K562 (cell line): ENCODE measurements at regions not wholly inside any gene's neighbourhood (a gene's known extent, or its start where the extent isn't known, plus 50 kb on each side); places are given as distances from the start of the nearest gene placed in this dataset.
A peak's percentile ranks its signal among the peaks of the same experiment; 100 is the strongest.

Experiments
- ATAC-seq: fragments of 200-7000 bp; cut with Tn5 transposase; 3 replicates; pipeline ENCODE4 v1.9.1; 2020; ENCODE audit warnings: moderate library complexity
- BruUV-seq: library from RNA; stranded (reverse); fragments of 400-500 nt; replicated peaks from 2 replicates; lab custom pipeline; 2021; lab: Mats Ljungman, UMichigan
- CTCF ChIA-PET: fragments of 300-600 bp; formaldehyde crosslinking; extraction: SDS; loops from one replicate; lab custom pipeline; 2021; ENCODE audit warnings: low intra/inter-chr PET ratio; lab: Yijun Ruan, JAX
- POLR2A ChIA-PET: fragments of 300-600, 350-650 bp; sonication (Branson Sonifier 250); formaldehyde crosslinking; extraction: SDS; loops from one replicate; lab custom pipeline; 2021; ENCODE audit warnings: antibody characterized with exemption, inconsistent platforms; lab: Yijun Ruan, JAX
- DNase-seq, 4 experiments: peaks; one replicate each; pipeline versions ENCODE4 v3.0.0 to v3.0.0-alpha.2; 2011 to 2018; ENCODE audit warnings: low spot score in 3 of 4, mixed read lengths in 3 of 4; ENCODE audit errors: extremely low read depth in 1 of 4
- FAIRE-seq: peaks from 2 replicates; lab custom pipeline; 2011; peaks lifted over from hg19 to GRCh38; lab: Jason Lieb, UNC
- H2AFZ ChIP-seq: 2 replicates; pipeline ENCODE4 v1.6.0; 2011; ENCODE audit warnings: low read depth, low read length, control low read depth, inconsistent platforms
- H3K27ac ChIP-seq: fragments of 200-600 bp; 3 replicates; pipeline ENCODE4 v1.8.0; 2011; ENCODE audit warnings: low read depth, mild to moderate bottlenecking, control low read depth, inconsistent platforms, low read length, moderate library complexity, mixed read lengths; ENCODE audit errors: extremely low read depth
- H3K27me3 ChIP-seq, 2 experiments: fragments of 300-600 bp in 1 of 2; 2 replicates in 1 of 2; 3 replicates in 1 of 2; pipeline versions ENCODE4 v1.6.0 to v1.8.0; 2011; ENCODE audit warnings: inconsistent platforms in 2 of 2, low read length in 2 of 2, mild to moderate bottlenecking in 1 of 2, mixed read lengths in 1 of 2, moderate library complexity in 1 of 2; ENCODE audit not compliant: control insufficient read depth in 2 of 2, insufficient read depth in 2 of 2
- H3K36me3 ChIP-seq: fragments of 300-600 bp; 3 replicates; pipeline ENCODE4 v1.8.0; 2011; ENCODE audit warnings: mild to moderate bottlenecking, low read length, inconsistent platforms; ENCODE audit not compliant: control insufficient read depth, insufficient read depth
- H3K4me1 ChIP-seq, 2 experiments: fragments of 200-600 bp in 1 of 2; replicated peaks in 1 of 2; 2 replicates in 1 of 2; 3 replicates in 1 of 2; pipeline versions ENCODE4 v1.5.1 to v1.8.0; 2011; ENCODE audit warnings: inconsistent platforms in 2 of 2, low read length in 2 of 2, mild to moderate bottlenecking in 1 of 2, mixed read lengths in 1 of 2, moderate library complexity in 1 of 2; ENCODE audit not compliant: control insufficient read depth in 2 of 2, insufficient read depth in 2 of 2
- H3K4me2 ChIP-seq: 2 replicates; pipeline ENCODE4 v1.6.1; 2011; ENCODE audit warnings: low read length, control low read depth, inconsistent platforms, mixed read lengths; ENCODE audit not compliant: insufficient read depth
- H3K4me3 ChIP-seq: fragments of 200-600 bp; sonication (generic), shearing (Covaris generic); 2 replicates; pipeline ENCODE4 v1.5.1; 2016; ENCODE audit warnings: control low read depth, inconsistent platforms
- H3K79me2 ChIP-seq: fragments of 200-600 bp; 3 replicates; pipeline ENCODE4 v1.8.0; 2011; ENCODE audit warnings: low read length, inconsistent platforms; ENCODE audit not compliant: control insufficient read depth, insufficient read depth
- H3K9ac ChIP-seq, 2 experiments: 2 replicates each; pipeline versions ENCODE4 v1.6.0 to v1.6.1; 2011; ENCODE audit warnings: low read depth in 2 of 2, low read length in 2 of 2, control low read depth in 1 of 2, inconsistent platforms in 1 of 2, mild to moderate bottlenecking in 1 of 2, mixed read lengths in 1 of 2; ENCODE audit not compliant: insufficient read depth in 1 of 2
- H3K9me1 ChIP-seq: one replicate; pipeline ENCODE4 v1.6.0; 2011; ENCODE audit warnings: inconsistent platforms, mild to moderate bottlenecking, low read length, moderate library complexity; ENCODE audit not compliant: control insufficient read depth, insufficient read depth
- H3K9me3 ChIP-seq: replicated peaks from 2 replicates; pipeline ENCODE4 v1.5.1; 2011; ENCODE audit warnings: low read depth, low read length, inconsistent platforms; ENCODE audit not compliant: control insufficient read depth, insufficient read depth
- H4K20me1 ChIP-seq: replicated peaks from 2 replicates; pipeline ENCODE4 v1.6.1; 2011; ENCODE audit warnings: low read length, inconsistent platforms, mixed read lengths; ENCODE audit not compliant: control insufficient read depth, insufficient read depth
- ADNP ChIP-seq: fragments of 200-800 bp; sonication (Bioruptor generic); IDR thresholded peaks from 2 replicates; pipeline ENCODE4 v1.6.1; 2016; ENCODE audit warnings: missing genetic modification characterization, missing compliant biosample characterization
- FOS ChIP-seq: IDR thresholded peaks from 3 replicates; pipeline ENCODE4 v1.6.1; 2011; ENCODE audit not compliant: insufficient read length; ENCODE audit errors: extremely low read depth
- FOXP4 ChIP-seq: sonication (generic); formaldehyde crosslinking; IDR thresholded peaks from 2 replicates; pipeline ENCODE4 v1.8.0; 2022; ENCODE audit warnings: mild to moderate bottlenecking, missing genetic modification reagents, borderline replicate concordance
- HNRNPH1 ChIP-seq: fragments of 200-400 bp; formaldehyde crosslinking; optimal IDR thresholded peaks from 2 replicates; pipeline ENCODE3; 2017; ENCODE audit warnings: low read depth, mild to moderate bottlenecking, low read length, moderate library complexity
- MITF ChIP-seq: IDR thresholded peaks from 2 replicates; pipeline ENCODE4 v1.6.1; 2014; ENCODE audit warnings: antibody characterized with exemption
- NFYB ChIP-seq: IDR thresholded peaks from 2 replicates; pipeline ENCODE4 v1.6.1; 2011; ENCODE audit warnings: mild to moderate bottlenecking, moderate library complexity; ENCODE audit not compliant: insufficient read length; ENCODE audit errors: extremely low read depth
- PHB2 ChIP-seq: fragments of 450-650 bp; IDR thresholded peaks from 2 replicates; pipeline ENCODE4 v1.6.1; 2017; ENCODE audit warnings: low read depth
- XRCC3 ChIP-seq: fragments of 450-650 bp; IDR thresholded peaks from 2 replicates; pipeline ENCODE4 v1.6.1; 2017; ENCODE audit warnings: mild to moderate bottlenecking, moderate library complexity
- ZNF583 ChIP-seq: fragments of 250-450 bp; sonication (Bioruptor Pico); IDR thresholded peaks from 2 replicates; pipeline ENCODE4 v1.4.0; 2020
- WGBS: fragments of 100-300 bp; shearing (Covaris generic); methylation state at CpG from one replicate; pipeline ENCODE4 v1.1.6; 2016; ENCODE audit warnings: low coverage, mixed read lengths; ENCODE audit not compliant: insufficient coverage; ENCODE audit errors: missing lambda C conversion rate; 5-methylcytosine and 5-hydroxymethylcytosine counted together
- in situ Hi-C: fragments of 300-500 bp; cut with MboI; formaldehyde crosslinking; loops from 4 replicates; pipeline ENCODE4 v1.15.0; 2018; ENCODE audit warnings: inconsistent platforms, mixed read lengths
- intact Hi-C: fragments of 100-400 bp; cut with micrococcal nuclease; formaldehyde crosslinking; loops from 2 replicates; pipeline ENCODE4 v1.14.2; 2022

- TF ChIP-seq NFYB (peak; percentile 4), FOXP4 (no peak)
- TF ChIP-seq, all 486 proteins: peak for 1
- Histone ChIP-seq H2AFZ (no peak overlapping the region), H3K4me2 (no peak overlapping the region), H3K27me3 (no peaks in the 10 kb centered on the region), H3K4me1 (no peaks in the 10 kb centered on the region; a peak in 1 of 5 replicates), H4K20me1 (no peaks in the 10 kb centered on the region), H3K79me2 (no peaks in the 10 kb centered on the region), H3K9me1 (no peaks in the 10 kb centered on the region), H3K9ac (no peak overlapping the region), H3K27ac (no peak overlapping the region), H3K9me3 (no peaks in the 10 kb centered on the region), H3K36me3 (no peaks in the 10 kb centered on the region), H3K4me3 (no peak overlapping the region)
- ChIA-PET CTCF (no interaction called here), POLR2A (no interaction called here)
- in situ Hi-C loops (no loop called here), intact Hi-C loops (loop anchor here (1.0 to 5.0 kb wide), 4 partner anchors 198 to 672 kb away; no protein-coding TSS in a partner anchor)
- no TSS peak for BruUV-seq
- WGBS = 30% methylated on average over 2 of the region's 2 CpGs
- FAIRE-seq (no peak), ATAC-seq (peak; percentile 70), DNase-seq (no peak)
Observed at GRCh38 chr5:164224772-164225171, 719.4 kb downstream of the MAT2B start.

DNA sequence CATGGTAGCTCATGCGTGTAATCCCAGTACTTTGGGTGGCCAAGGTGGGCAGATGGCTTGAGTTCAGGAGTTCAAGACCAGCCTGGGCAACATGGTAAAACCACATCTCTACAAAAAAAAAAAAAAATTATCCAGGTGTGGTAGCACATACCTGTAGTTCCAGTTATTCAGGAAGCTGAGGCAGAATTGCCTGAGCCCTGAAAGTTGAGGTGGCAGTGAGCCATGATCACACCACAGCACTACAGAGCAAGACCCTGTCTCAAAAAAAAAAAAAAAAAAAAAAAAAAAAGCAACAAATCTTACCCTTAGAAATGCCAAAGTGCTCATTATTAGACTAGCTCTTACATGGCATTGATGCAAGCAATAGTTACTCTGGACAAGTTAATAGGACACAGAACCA, 724.9 kb downstream of the MAT2B start:
- FAIRE-seq (no peak), DNase-seq (no peak), ATAC-seq (no peak)
- H3K4me1 ChIP-seq = no peaks in the 10 kb centered on the region
- CTCF ChIA-PET = interaction anchor here (0.6 kb wide), 1 partner anchor 69 kb away, joined by 4 read pairs; no protein-coding TSS in a partner anchor
- no peaks in the 10 kb centered on the region for H4K20me1 ChIP-seq
- H3K36me3 ChIP-seq = no peaks in the 10 kb centered on the region
- no peaks in the 10 kb centered on the region for H3K9me3 ChIP-seq
- H3K27ac ChIP-seq = no peak overlapping the region
- H3K9ac ChIP-seq = no peak overlapping the region
- in situ Hi-C loops = no loop called here
- no peak overlapping the region for H2AFZ ChIP-seq
- no peak overlapping the region for H3K4me3 ChIP-seq
- no peaks in the 10 kb centered on the region for H3K79me2 ChIP-seq
- no TSS peak for BruUV-seq
- intact Hi-C loops = no loop called here
- 13% methylated on average over 1 of the region's 1 CpG for WGBS
- no peaks in the 10 kb centered on the region for H3K9me1 ChIP-seq
- no peak overlapping the region for H3K4me2 ChIP-seq
- H3K27me3 ChIP-seq = no peaks in the 10 kb centered on the region
- POLR2A ChIA-PET = no interaction called here
- TF ChIP-seq PHB2 (no peak), FOS (no peak), HNRNPH1 (no peak), XRCC3 (no peak), ZNF583 (CRISPR knock-in tag) (no peak), ADNP (no peak), MITF (no peak)
